ENCODE measurements at regions not wholly inside any gene's neighbourhood (a gene's known extent, or its start where the extent isn't known, plus 50 kb on each side); places are given as distances from the start of the nearest gene placed in this dataset.
A peak's percentile ranks its signal among the peaks of the same experiment; 100 is the strongest.
"Not testable (repeated sequence)": the region's sequence is repeated elsewhere in the genome, so short reads cannot be mapped to it uniquely, and the experiment has no call there.

DNA sequence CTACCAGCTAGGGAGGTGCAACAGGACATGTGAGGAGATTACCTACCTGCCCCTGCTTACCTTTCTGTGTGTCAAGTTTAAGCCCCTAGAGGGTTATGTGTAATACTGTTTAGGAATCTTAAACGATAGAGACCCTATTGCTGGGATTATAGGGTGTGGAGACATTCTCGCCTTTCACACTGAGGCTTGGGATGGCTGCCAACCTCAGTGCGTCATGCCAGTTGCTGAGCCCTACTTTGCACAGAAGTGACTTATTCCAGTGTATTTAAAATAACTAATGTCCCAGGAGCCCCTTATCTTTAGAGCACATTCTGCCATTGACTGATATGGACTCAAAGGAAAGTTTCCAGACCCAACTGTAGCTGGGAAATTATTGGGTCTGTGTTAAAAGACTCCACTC is 76.6 kb upstream of the XPA start:
- DNase-seq (ENCODE audit: low spot score) = no peak

DNA sequence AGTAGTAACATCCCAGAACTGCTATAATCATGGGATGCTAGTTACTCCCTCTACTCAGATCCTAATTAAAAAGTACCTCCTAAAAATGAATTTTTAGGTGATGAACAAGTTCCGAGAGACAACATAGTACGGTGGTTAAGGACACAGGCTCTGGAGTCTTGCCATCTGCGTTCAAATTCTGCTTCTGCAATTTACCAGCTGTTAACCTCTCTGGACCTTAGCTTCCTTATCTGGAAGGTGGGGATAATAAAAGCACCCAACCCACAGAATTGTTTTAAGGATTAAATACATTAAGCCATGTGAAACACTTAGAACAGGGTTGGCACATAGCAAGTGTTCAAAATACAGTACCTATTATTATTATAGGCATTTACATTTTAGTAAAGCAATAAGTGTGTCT is 77.5 kb upstream of the XPA start:
- no peak for DNase-seq (ENCODE audit: low spot score)

DNA sequence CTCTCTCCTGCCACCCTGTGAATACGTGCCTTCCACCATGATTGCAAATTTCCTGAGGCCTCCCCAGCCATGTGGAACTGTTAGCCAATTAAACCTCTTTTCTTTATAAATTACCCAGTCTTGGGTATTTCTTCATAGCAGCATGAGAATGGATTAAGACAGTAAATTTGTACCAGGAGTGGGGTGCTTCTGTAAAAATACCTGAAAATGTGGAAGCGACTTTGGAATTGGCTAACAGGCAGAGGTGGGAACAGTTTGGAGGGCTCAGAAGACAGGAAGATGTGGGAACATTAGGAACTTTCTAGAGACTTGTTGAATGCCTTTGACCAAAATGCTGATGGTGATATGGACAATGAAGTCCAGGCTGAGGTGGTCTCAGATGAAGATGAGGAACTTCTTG is 74.3 kb upstream of the FOXE1 start:
- DNase-seq (ENCODE audit: low spot score) = not testable (repeated sequence)

DNA sequence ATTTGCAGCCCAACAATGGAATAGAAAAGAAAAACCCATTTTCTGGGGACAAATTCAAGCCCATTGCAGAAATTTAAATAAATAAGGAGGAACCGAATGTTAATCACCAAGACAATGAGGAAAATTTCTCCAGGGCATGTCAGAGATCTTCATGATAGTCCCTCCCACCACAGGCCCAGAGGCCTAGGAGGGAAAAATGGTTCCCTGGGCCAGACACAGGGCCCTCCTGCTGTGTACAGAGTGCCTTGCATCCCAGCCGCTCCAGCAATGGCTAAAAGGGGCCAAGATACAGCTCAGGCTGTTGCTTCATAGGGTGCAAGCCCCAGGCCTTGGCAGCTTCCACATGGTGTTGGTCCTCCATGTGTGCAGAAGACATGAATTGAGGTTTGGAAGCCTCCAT is 73.4 kb upstream of the FOXE1 start:
- no peak for DNase-seq (ENCODE audit: low spot score)

DNA sequence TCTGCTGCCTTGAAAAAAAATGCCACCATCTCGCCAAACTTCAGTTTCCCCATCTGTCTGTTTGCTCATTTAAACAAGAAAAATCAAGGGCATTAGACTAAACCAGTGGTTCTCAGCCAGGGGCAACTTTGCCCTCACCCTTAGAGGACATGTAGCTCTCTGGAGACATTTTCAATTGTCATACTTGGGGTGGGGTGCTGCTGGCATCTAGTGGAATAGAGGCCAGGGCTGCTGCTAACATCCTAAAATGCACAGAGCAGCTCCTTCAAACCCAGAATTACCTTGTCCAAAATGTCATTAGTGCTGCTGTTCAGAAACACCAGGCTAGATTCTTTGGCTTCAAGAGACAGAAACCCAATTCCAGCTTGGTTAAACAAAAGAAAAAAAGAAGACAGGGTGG is 71.1 kb upstream of the FOXE1 start:
- DNase-seq (ENCODE audit: low spot score) = no peak

DNA sequence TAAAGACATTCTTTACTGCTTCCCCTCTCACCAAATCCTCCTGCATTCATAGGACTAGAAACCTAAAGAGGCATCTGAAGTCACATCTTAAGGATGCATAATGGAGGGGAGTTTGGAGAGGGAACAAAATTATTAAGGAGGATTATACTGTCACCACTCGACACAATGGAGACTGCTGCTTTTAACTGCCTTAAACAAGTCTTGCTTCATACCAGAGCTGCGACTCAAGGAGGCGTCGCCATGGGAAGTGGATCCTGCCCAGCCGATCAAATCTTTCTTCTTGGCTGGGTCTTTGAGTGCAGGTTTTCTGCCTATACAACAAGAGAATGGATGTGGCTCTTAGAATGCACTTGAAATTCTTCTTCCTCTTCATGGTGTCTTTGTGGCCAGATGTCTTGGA is 66.7 kb upstream of the FOXE1 start:
- no peak for DNase-seq (ENCODE audit: low spot score)

DNA sequence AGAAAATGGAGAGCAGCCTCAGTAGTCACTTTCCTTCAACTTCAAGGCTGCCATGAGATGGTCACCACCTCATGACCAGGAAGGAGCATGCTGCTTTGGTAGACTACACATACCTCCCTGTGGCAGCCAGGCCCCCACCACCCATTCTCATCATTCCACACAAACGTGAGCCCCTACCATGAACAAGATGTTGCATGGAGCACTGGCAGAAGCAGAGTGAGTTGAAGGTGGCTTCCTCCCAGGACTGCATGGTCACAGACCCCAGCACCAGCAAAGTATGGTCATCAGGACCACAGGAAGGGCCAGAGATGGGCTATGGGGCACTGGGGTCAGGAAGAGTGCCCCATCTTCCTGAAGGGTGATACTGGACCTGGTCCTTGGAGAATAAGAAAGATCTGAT is 65.5 kb upstream of the FOXE1 start:
- DNase-seq (ENCODE audit: low spot score) = no peak

DNA sequence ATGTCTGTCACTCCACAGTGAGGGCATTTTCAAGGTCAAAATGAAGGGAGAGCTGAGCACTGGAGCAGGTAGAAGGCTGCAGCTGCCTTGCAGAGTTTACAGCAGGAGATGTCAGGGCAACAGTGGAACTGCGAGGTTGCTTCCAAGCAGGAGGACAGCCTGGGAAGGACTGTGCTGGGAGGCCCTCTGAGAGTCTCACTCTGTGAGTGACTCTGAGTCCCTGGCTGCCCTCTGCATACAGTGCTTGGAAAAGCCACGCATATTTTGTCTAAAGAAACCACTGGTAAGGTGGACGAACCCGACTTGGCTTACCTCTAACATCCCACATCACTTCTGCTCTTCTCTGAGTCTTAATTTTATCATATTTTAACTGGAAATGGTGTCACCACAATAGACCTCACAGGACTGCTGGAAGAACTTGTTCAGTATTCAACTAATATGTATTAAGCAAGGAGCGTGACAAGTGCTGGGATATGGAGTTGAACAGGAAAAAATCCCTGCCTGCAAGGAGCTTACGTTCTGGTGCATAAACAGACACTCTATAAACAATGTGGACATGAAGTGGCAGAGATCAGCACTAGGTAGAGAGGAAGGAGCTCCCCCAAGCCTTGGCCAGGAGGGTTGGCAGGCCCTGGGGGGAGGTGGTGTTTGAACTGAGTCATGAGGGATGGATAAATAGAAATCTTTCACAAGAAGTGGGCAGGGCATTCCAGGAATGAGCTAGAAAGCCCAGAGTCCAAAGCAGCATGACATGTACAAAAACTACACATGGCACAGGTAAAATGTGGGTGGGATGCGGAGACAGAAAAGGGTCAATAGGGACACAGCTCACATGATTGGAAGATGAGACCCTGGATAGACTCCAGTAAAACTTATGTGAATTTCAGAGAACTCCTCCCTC is 64.0 kb upstream of the FOXE1 start:
- no peak for DNase-seq (ENCODE audit: low spot score)

DNA sequence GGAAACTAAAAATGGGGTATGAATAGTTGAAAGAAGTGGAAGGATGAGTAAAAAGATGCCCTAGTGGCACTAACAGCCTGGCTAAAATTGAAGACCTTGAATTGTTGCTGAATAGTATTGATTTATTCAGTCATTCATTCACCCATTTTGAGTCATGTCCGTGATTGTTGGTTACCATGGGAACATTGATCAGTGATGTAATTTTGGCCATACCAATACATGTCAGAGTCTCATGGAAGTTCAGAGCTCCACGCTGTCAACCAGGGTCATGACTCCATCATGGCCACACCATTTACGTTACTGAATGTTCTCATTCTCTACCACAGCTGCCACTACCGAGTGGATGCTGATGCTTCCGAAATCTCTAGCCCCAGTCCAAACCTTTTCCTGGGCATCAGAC is 62.5 kb upstream of the FOXE1 start:
- no peak for DNase-seq (ENCODE audit: low spot score)

DNA sequence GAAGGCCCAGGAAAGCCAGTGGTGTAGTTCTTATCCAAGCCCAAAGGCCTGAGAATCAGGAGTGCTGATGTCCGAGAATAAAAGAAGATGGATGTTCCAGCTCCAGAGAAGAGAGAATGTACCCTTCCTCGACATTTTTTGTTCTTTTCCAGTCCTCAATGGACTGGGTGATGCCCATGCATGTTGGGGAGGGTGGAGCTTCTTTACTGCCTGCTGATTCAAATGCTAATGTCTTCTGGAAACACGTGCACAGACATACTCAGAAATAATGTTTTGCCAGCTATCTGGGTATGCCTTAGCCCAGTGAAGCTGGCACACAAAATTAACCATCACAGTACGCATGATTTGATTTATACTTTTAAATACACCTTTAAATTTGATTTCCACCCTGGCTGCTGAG is 61.5 kb upstream of the FOXE1 start:
- DNase-seq (ENCODE audit: low spot score) = no peak

DNA sequence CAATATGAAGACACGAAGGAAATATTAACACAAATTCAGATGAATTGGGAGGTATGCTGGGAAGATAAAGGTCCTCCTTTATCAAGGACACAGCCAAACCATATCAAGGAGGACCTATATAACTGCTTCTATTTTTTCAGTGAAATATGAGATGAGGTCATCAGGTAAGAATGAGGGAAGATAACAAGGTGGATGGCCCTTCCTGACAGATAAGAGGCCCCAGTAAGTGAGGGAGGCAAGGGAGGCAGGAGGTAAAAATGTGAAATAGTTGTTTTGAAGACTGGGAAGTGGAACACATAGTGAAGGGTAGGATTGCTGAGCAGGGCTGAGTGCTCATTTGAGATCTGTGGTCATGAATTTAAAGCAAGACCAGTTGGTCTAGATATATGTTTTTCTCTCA is 60.0 kb upstream of the FOXE1 start:
- no peak for DNase-seq (ENCODE audit: low spot score)

DNA sequence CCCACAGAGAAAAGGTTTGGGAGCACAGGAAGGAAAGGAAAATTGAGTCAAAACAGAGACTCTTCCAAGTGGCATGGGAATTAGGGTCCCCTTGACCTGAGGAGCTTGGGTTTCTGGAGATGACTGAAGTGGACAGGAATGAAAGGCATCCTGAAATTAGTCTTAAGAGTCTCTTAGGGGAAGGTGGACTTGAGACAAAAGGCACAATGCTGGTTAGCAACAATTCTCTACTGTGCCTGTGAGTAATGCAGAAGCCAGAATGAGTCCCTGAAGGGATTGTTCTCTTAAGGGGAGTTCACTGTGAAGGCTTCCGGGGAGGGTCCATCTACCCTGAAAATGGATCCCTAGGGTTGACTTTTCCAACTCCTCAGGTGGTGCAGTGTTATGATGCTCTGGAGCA is 58.4 kb upstream of the FOXE1 start:
- DNase-seq (ENCODE audit: low spot score) = no peak

DNA sequence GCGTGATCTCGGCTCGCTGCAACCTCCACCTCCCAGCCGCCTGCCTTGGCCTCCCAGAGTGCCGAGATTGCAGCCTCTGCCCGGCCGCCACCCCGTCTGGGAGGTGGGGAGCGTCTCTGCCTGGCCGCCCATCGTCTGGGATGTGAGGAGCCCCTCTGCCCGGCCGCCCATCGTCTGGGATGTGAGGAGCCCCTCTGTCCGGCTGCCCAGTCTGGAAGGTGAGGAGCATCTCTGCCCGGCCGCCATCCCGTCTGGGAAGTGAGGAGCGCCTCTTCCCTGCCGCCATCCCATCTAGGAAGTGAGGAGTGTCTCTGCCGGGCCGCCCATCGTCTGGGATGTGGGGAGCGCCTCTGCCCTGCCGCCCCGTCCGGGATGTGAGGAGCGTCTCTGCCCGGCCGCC is 56.9 kb upstream of the FOXE1 start:
- DNase-seq (ENCODE audit: low spot score) = not testable (repeated sequence)

DNA sequence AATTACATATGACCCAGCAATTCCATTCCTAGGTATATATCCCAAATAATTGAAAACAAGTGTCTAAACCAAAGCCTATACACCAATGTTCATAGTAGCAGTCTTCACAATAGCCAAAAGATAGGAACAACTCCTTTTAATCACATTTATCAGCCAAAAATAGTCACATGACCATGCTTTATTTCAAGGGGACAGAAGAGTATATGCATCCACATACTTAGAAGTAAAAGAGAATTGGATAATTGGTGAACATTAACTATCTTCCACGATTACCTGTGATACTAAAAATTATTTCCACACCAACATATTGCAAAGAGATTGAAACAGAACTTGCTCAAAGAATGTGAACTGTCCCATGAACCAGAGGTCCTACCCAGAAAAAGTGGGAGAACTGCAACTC is 51.8 kb upstream of the FOXE1 start:
- no peak for DNase-seq (ENCODE audit: low spot score)

DNA sequence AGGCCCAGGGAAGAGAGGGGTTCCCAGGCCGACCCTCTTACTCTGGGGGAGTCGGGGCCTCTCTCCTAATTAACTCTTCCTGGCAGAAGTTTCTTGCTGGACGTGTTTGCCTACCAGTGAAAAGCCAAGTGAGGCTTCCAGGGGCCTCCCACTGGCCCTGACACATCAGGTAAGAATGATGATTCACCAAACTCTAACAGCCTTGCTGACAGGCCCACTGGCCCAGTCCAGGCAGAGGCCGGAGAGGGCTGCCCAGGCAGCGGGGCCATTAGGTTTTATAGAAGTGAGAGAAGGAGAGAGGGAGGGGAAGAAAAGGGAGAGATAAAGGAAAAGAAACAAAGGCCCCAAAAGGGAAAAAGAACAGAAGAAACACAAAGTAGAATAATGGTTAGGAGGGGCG is 50.8 kb upstream of the FOXE1 start:
- DNase-seq (ENCODE audit: low spot score) = no peak

DNA sequence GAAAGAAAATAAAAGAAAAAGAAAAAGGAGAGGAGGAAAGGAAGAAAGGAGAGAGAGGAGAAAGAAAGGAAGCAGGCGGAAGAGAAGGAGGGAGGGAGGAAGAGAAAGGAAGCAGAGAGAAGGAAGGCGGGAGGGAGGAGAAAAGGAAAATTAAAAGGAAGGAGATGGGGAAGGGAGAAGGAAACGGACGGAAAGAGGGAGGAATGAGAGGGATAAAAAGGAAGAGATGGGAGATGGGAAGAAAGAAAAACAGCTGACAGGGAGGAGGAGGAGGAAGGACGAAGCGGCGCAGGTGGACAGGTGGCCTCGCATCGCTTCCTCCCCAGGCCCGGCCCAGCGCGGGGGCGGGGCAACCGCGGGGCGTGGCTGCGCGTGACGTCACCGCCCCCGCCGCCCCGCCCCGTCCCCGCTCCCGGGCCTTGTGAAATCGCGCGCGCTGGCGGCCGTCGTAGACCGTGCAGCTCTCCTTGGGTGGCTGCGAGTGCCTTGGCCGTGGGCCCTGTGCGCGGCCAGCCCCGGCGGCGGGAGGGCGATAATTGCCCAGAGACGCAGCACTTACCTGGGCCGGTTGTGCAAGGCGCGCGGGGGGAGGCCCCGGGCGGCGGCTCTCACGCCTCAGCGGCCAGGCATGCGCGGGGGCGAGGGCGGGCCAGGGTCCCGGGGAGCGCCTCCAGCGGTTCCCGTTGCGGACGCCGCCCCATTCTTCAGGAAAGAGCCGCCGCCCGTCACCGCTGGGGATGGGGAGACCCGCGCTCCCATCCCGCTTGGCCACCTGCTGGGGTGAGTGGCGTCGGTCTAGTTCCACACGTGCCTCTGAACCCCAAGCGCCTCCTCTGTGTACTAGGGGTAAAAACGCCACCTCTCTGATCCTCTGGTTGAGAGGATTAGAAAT is 49.6 kb upstream of the FOXE1 start:
- peak; percentile 68 for DNase-seq (ENCODE audit: low spot score)

Measured in hematopoietic multipotent progenitor cell treated with erythropoietin and hydrocortisone succinate and interleukin-3 and kit ligand, for 17 days (in vitro differentiated cells).